GM12891 (cell line): ENCODE measurements at regions not wholly inside any gene's neighbourhood (a gene's known extent, or its start where the extent isn't known, plus 50 kb on each side); places are given as distances from the start of the nearest gene placed in this dataset.

Experiments used
- POLR2A ChIP-seq: IDR thresholded peaks from 2 replicates; pipeline ENCODE4 v1.6.1; 2011; ENCODE audit warnings: low read depth, low read length, control low read depth
- POLR2AphosphoS5 ChIP-seq: IDR thresholded peaks from 2 replicates; pipeline ENCODE4 v1.6.1; 2011; ENCODE audit warnings: low read depth, low read length, control low read depth
- POU2F2 ChIP-seq: IDR thresholded peaks from 2 replicates; pipeline ENCODE4 v1.6.1; 2011; ENCODE audit warnings: low read depth, mild to moderate bottlenecking, control low read depth, low read length, moderate library complexity
- SPI1 ChIP-seq: IDR thresholded peaks from 2 replicates; pipeline ENCODE4 v1.6.1; 2011; ENCODE audit warnings: low read depth, low read length, control low read depth
- TAF1 ChIP-seq: IDR thresholded peaks from 2 replicates; pipeline ENCODE4 v1.6.1; 2011; ENCODE audit warnings: low read depth, low read length, control low read depth

GRCh38 chr17:13346592-13346991 lies 255.1 kb downstream of the HS3ST3A1 start:
- TF ChIP-seq POLR2A (no peak), POLR2AphosphoS5 (no peak), SPI1 (no peak), TAF1 (no peak), POU2F2 (no peak)
